ENCODE measurements at regions not wholly inside any gene's neighbourhood (a gene's known extent, or its start where the extent isn't known, plus 50 kb on each side); places are given as distances from the start of the nearest gene placed in this dataset.

DNA sequence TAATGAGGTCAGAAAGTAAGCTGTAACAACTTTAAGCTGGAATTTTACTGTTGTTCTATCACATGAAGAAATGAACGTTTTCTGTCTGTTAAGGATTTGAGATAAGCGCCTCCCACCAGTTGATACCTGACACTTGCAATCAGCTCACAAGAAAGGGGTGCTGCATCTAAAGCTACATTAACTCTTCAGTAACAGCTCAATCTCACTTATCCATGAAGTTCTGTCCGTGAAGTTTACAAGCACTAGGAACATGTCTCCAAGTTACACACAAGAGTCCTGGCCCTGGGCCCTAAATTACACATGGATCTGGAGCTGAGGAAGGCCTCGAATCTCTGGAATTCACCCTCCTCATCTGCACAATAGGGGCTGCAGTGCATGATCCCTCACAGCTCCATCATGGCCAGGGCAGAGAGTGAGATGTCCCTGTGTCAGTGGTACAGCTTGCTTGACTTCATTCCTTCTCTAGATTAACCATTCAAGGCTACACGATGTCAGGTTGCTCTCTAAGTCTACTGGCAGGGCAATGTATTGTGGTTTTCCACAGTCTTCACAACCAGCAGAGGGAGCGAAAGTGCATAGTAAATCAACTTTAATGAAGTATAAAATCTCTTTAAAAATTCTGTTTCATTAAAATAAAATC is 182.4 kb upstream of the MCHR2 start (continued):
- no peak for TF ChIP-seq FOS (IDR thresholded peaks at IDR 0.05; ENCODE audit: borderline replicate concordance, extremely low read depth, insufficient read length)

DNA sequence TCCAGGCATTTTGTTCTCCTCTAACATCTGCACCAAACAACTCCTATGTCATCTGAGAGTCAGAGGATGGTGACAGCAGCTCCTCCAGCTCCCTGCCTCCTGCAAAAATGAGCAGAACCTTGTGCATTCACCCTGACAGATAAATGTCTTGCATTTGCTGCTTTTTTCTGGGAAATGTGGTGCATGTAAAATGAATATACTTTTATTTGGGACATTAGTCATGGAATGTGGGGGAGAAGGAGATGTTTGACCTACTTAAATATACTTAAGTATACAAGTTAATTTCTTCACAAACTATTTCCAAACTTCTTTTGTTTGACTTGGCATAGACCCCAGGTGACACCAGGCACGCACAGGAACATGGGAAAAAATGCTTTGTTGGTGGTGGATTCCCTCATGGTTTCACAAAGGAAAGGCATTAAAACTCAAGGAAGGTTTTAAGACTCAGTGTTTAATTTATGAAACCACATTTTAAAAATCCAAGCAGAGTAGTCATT is 181.8 kb upstream of the MCHR2 start:
- Histone ChIP-seq H3K27me3 (replicated peaks in 1 of 2; ENCODE audit: control insufficient read depth in 2 of 2, insufficient read depth in 2 of 2, low read length in 1 of 2) (no peaks in the 10 kb centered on the region), H3K9ac (ENCODE audit: control insufficient read depth, insufficient read depth, low read length) (no peak overlapping the region), H3K36me3 (ENCODE audit: control insufficient read depth in 2 of 2, insufficient read depth in 2 of 2, low read length in 1 of 2) (no peaks in the 10 kb centered on the region), H3K27ac (ENCODE audit: control insufficient read depth, insufficient read depth) (no peak overlapping the region), H3K4me3 (no peak overlapping the region), H3K79me2 (ENCODE audit: control insufficient read depth, insufficient read depth, low read length) (no peaks in the 10 kb centered on the region), H3K4me1 (ENCODE audit: control insufficient read depth, insufficient read depth, low read length) (peaks cover 5% of the 10 kb centered on the region), H3K4me2 (ENCODE audit: control insufficient read depth, insufficient read depth) (no peak overlapping the region), H2AFZ (ENCODE audit: control insufficient read depth, low read depth, low read length) (no peak overlapping the region), H4K20me1 (ENCODE audit: control insufficient read depth, insufficient read depth) (no peaks in the 10 kb centered on the region), H3K9me3 (replicated peaks; ENCODE audit: control insufficient read depth, insufficient read depth, low read length) (no peaks in the 10 kb centered on the region)
- DNase-seq (ENCODE audit: low read depth, low spot score) (no peak), ATAC-seq (no peak), FAIRE-seq (no peak)
- no TSS peak for BruUV-seq (replicated peaks)
- ChIA-PET POLR2A (no interaction called here), CTCF (interaction anchor here (0.7 to 2.5 kb wide), 28 partner anchors 11 to 544 kb away, joined by 3 to 15 read pairs (median 3); no protein-coding TSS in a partner anchor), RAD21 (ENCODE audit: unreplicated experiment) (interaction anchor here (1.0 to 2.8 kb wide), 5 partner anchors 9 to 481 kb away, joined by 3 to 15 read pairs (median 7); no protein-coding TSS in a partner anchor), SMC1A (ENCODE audit: uncharacterized antibody, unreplicated experiment) (interaction anchor here (0.6 to 3.3 kb wide), 18 partner anchors 8 to 481 kb away, joined by 3 to 23 read pairs (median 6); no protein-coding TSS in a partner anchor)
- TF ChIP-seq RBBP5 (conservative IDR thresholded peaks at IDR 0.05) (no peak), RAD51 (IDR thresholded peaks at IDR 0.05) (no peak), PML (IDR thresholded peaks at IDR 0.05; ENCODE audit: low read length) (no peak), JUNB (IDR thresholded peaks at IDR 0.05) (no peak), ZNF217 (IDR thresholded peaks at IDR 0.05) (no peak), SMC3 (IDR thresholded peaks at IDR 0.05; ENCODE audit: borderline replicate concordance, low read length) (no peak), HSF1 (IDR thresholded peaks at IDR 0.05; ENCODE audit: low read depth, low read length) (no peak), NR2F1 (conservative IDR thresholded peaks at IDR 0.05) (no peak), IKZF1 (conservative IDR thresholded peaks at IDR 0.05) (no peak), CBFB (IDR thresholded peaks at IDR 0.05; ENCODE audit: low read depth) (no peak), BMI1 (IDR thresholded peaks at IDR 0.05; ENCODE audit: borderline replicate concordance) (no peak)
- in situ Hi-C loops (cut with MboI) (no loop called here), intact Hi-C loops (cut with micrococcal nuclease; ENCODE audit: unreplicated experiment) (no loop called here)
- 0% methylated on average over 1 of the region's 1 CpG for WGBS (ENCODE audit: insufficient coverage, insufficient replicate concordance, low lambda C conversion rate, missing lambda C conversion rate)

All from GM12878 (cell line).